CD14-positive monocyte (primary cell): ENCODE measurements at regions not wholly inside any gene's neighbourhood (a gene's known extent, or its start where the extent isn't known, plus 50 kb on each side); places are given as distances from the start of the nearest gene placed in this dataset.

Source experiments
- DNase-seq, 3 donors: peaks; one replicate each; pipeline ENCODE4 v3.0.0-alpha.2; 2011 to 2022
- H2AFZ ChIP-seq: 2 replicates; pipeline ENCODE4 v1.6.0; 2012; ENCODE audit warnings: mild to moderate bottlenecking, low read depth, low read length, inconsistent platforms; ENCODE audit not compliant: insufficient read depth, poor library complexity, severe bottlenecking
- H3K27ac ChIP-seq, 2 donors: 1 replicate in 1 of 2; 2 replicates in 1 of 2; pipeline ENCODE4 v1.5.1; 2012 to 2013; ENCODE audit warnings: low read length in 2 of 2, control low read depth in 1 of 2, inconsistent platforms in 1 of 2, low read depth in 1 of 2, mild to moderate bottlenecking in 1 of 2
- H3K27me3 ChIP-seq, 2 donors: one replicate each; pipeline versions ENCODE4 v1.6.0 to v1.6.1; 2011 to 2013; ENCODE audit warnings: low read length in 2 of 2; ENCODE audit not compliant: control insufficient read depth in 2 of 2, insufficient read depth in 2 of 2
- H3K36me3 ChIP-seq, 2 donors: replicated peaks in 1 of 2; 1 replicate in 1 of 2; 2 replicates in 1 of 2; pipeline versions ENCODE4 v1.5.1 to v1.6.1; 2012 to 2013; ENCODE audit warnings: low read length in 2 of 2, control low read depth in 1 of 2, inconsistent platforms in 1 of 2, mild to moderate bottlenecking in 1 of 2; ENCODE audit not compliant: insufficient read depth in 2 of 2, control insufficient read depth in 1 of 2
- H3K4me1 ChIP-seq, 2 donors: 1 replicate in 1 of 2; 2 replicates in 1 of 2; pipeline versions ENCODE4 v1.5.1 to v1.6.1; 2012 to 2013; ENCODE audit warnings: low read length in 2 of 2, control low read depth in 1 of 2, inconsistent platforms in 1 of 2, mild to moderate bottlenecking in 1 of 2, moderate library complexity in 1 of 2; ENCODE audit not compliant: insufficient read depth in 2 of 2, control insufficient read depth in 1 of 2
- H3K4me2 ChIP-seq: replicated peaks from 2 replicates; pipeline ENCODE3; 2012; ENCODE audit warnings: low read length, moderate library complexity, mild to moderate bottlenecking; ENCODE audit not compliant: poor library complexity, severe bottlenecking; ENCODE audit errors: extremely low read depth
- H3K4me3 ChIP-seq, 3 experiments: fragments of 200-600 bp in 1 of 3; sonication (generic) in 1 of 3; replicated peaks in 1 of 3; 1 replicate in 2 of 3; 2 replicates in 1 of 3; pipeline ENCODE4 v1.5.1; 2011 to 2013; ENCODE audit warnings: low read length in 3 of 3, mild to moderate bottlenecking in 3 of 3, control low read depth in 2 of 3, low read depth in 2 of 3, inconsistent platforms in 1 of 3, moderate library complexity in 1 of 3
- H3K79me2 ChIP-seq: 2 replicates; pipeline ENCODE4 v1.6.0; 2012; ENCODE audit warnings: mild to moderate bottlenecking, control low read depth, inconsistent platforms, low read length, moderate library complexity; ENCODE audit not compliant: insufficient read depth
- H3K9ac ChIP-seq: 2 replicates; pipeline ENCODE4 v1.6.0; 2017; ENCODE audit warnings: low read length, mild to moderate bottlenecking; ENCODE audit not compliant: insufficient read depth, poor library complexity, severe bottlenecking
- H3K9me3 ChIP-seq, 2 donors: replicated peaks in 1 of 2; 1 replicate in 1 of 2; 2 replicates in 1 of 2; pipeline versions ENCODE4 v1.5.1 to v1.6.1; 2012 to 2013; ENCODE audit warnings: low read length in 2 of 2, control low read depth in 1 of 2; ENCODE audit not compliant: control insufficient read depth in 1 of 2, insufficient read depth in 1 of 2
- H4K20me1 ChIP-seq: 2 replicates; pipeline ENCODE4 v1.6.0; 2012; ENCODE audit warnings: mild to moderate bottlenecking, low read length, control low read depth, moderate library complexity; ENCODE audit not compliant: insufficient read depth
- H3K27ac Mint-ChIP-seq, 7 donors: one replicate each; pipeline ENCODE4 v1.8.0; 2020; ENCODE audit warnings: mild to moderate bottlenecking in 7 of 7, mixed read lengths in 7 of 7, moderate library complexity in 6 of 7, inconsistent platforms in 2 of 7
- H3K27me3 Mint-ChIP-seq, 3 donors: one replicate each; pipeline ENCODE4 v1.8.0; 2021 to 2022; ENCODE audit warnings: low read depth in 3 of 3, mild to moderate bottlenecking in 3 of 3, mixed read lengths in 3 of 3, moderate library complexity in 3 of 3, inconsistent platforms in 1 of 3
- H3K36me3 Mint-ChIP-seq, 2 donors: one replicate each; pipeline ENCODE4 v1.8.0; 2020; ENCODE audit warnings: mixed read lengths in 2 of 2, inconsistent platforms in 1 of 2, mild to moderate bottlenecking in 1 of 2
- H3K4me1 Mint-ChIP-seq: one replicate; pipeline ENCODE4 v1.8.0; 2020; ENCODE audit warnings: mild to moderate bottlenecking, mixed read lengths
- H3K4me3 Mint-ChIP-seq, 2 donors: one replicate each; pipeline ENCODE4 v1.8.0; 2020; ENCODE audit warnings: mild to moderate bottlenecking in 2 of 2, mixed read lengths in 2 of 2, moderate library complexity in 1 of 2
- H3K9me3 Mint-ChIP-seq, 7 donors: one replicate each; pipeline ENCODE4 v1.8.0; 2020 to 2022; ENCODE audit warnings: mixed read lengths in 7 of 7, mild to moderate bottlenecking in 6 of 7, moderate library complexity in 6 of 7, inconsistent platforms in 2 of 7
- CTCF ChIP-seq: fragments of 200-600 bp; IDR thresholded peaks from one replicate; pipeline ENCODE4 v1.8.0; 2022; ENCODE audit warnings: antibody characterized with exemption, mild to moderate bottlenecking
- WGBS: methylation state at CpG from one replicate; pipeline ENCODE4 v1.1.5; 2013; ENCODE audit warnings: missing lambda C conversion rate; ENCODE audit not compliant: insufficient coverage; 5-methylcytosine and 5-hydroxymethylcytosine counted together
- intact Hi-C, 2 donors: fragments of 100-400 bp; cut with micrococcal nuclease; formaldehyde crosslinking; loops; one replicate each; pipeline versions ENCODE4 v1.15.0 to v1.15.1; 2023

DNA sequence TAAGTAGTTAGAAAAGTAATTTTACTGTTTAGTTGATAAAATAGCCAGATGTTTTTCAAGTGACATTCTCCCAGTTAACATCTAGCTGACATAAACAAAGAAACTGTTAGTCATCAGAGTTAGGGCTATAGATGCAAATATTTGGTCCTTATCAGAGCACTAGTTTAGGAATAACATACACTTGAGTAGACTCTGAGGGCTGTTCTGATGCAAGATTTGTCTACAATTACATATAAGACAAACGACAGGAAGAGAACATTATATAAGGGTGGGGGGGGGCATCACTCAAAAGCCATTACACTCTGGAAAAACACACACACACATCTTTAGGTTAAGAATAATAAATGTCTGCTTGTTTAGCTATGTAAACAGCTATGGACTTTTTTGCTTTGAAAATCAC, 554.4 kb upstream of the LRRTM1 start:
- Mint-ChIP-seq H3K27me3 (no peaks in the 10 kb centered on the region), H3K4me3 (no peak overlapping the region), H3K36me3 (no peaks in the 10 kb centered on the region), H3K9me3 (peaks cover 0 to 16% (median 4%) of the 10 kb centered on the region in 7 donors), H3K4me1 (no peaks in the 10 kb centered on the region), H3K27ac (no peak overlapping the region)
- H3K4me1 ChIP-seq = no peaks in the 10 kb centered on the region
- no CpG with 5 or more reads among the region's 1 CpG for WGBS
- intact Hi-C loops = no loop called here
- no peak for DNase-seq
- no peaks in the 10 kb centered on the region for H3K79me2 ChIP-seq
- H3K4me3 ChIP-seq = no peak overlapping the region
- H3K4me2 ChIP-seq = no peak overlapping the region
- no peaks in the 10 kb centered on the region for H4K20me1 ChIP-seq
- TF ChIP-seq CTCF = no peak
- no peak overlapping the region for H2AFZ ChIP-seq
- H3K9ac ChIP-seq = no peak overlapping the region
- H3K9me3 ChIP-seq = peaks cover 4 to 9% of the 10 kb centered on the region in 2 donors
- no peaks in the 10 kb centered on the region for H3K36me3 ChIP-seq
- H3K27ac ChIP-seq = no peak overlapping the region
- H3K27me3 ChIP-seq = no peaks in the 10 kb centered on the region

GRCh38 chr2:80856227-80856626, 551.7 kb upstream of the LRRTM1 start:
- peaks cover 0 to 14% (median 4%) of the 10 kb centered on the region in 7 donors for H3K9me3 Mint-ChIP-seq
- no peak overlapping the region for H3K27ac ChIP-seq
- TF ChIP-seq CTCF = no peak
- no peaks in the 10 kb centered on the region for H3K36me3 ChIP-seq
- no peaks in the 10 kb centered on the region for H3K27me3 ChIP-seq
- H3K4me1 Mint-ChIP-seq = no peaks in the 10 kb centered on the region
- no peaks in the 10 kb centered on the region for H3K4me1 ChIP-seq
- no peak overlapping the region for H3K4me3 ChIP-seq
- H3K9ac ChIP-seq = no peak overlapping the region
- H3K4me2 ChIP-seq = no peak overlapping the region
- H3K9me3 ChIP-seq = no peaks in the 10 kb centered on the region
- no peak overlapping the region for H3K27ac Mint-ChIP-seq
- no peaks in the 10 kb centered on the region for H3K79me2 ChIP-seq
- no peak for DNase-seq
- H3K27me3 Mint-ChIP-seq = no peaks in the 10 kb centered on the region
- no peak overlapping the region for H2AFZ ChIP-seq
- H3K36me3 Mint-ChIP-seq = no peaks in the 10 kb centered on the region
- intact Hi-C loops = no loop called here
- H4K20me1 ChIP-seq = no peaks in the 10 kb centered on the region
- H3K4me3 Mint-ChIP-seq = no peak overlapping the region
